ENCODE measurements at regions not wholly inside any gene's neighbourhood (a gene's known extent, or its start where the extent isn't known, plus 50 kb on each side); places are given as distances from the start of the nearest gene placed in this dataset.

DNA sequence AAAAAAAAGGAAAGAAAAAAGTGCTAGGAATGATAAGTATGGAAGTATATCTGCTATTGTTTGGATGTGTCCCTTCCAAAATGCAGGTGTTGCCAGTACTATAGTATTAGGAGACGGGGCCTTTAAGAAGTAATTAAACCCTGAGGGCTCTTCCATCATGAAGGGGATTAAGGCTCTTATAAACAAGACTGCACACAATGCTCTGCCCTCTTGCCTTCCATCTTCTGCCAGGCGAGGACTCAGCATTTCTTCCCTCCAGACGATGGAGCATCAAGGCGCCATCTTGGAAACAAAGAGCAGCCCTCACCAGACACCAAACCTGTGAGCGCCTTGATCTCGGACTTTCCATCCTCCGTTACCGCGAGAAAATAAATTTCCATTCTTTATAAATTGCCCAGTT lies 120.1 kb upstream of the GPM6A start:
- H3K9ac ChIP-seq (ENCODE audit: low read depth in 1 of 2, low read length in 2 of 2) = no peak overlapping the region
- H3K27me3 ChIP-seq (ENCODE audit: control insufficient read depth in 4 of 4, insufficient read depth in 4 of 4, low read length in 3 of 4) = peaks cover 0 to 3% (median 1%) of the 10 kb centered on the region in 4 donors
- 93% methylated on average over 9 of the region's 9 CpGs for WGBS
- H3K9me3 ChIP-seq (ENCODE audit: control insufficient read depth in 4 of 4, low read length in 3 of 4) = no peaks in the 10 kb centered on the region
- H3K4me1 ChIP-seq (ENCODE audit: control insufficient read depth in 4 of 4, insufficient read depth in 4 of 4, low read length in 3 of 4) = no peaks in the 10 kb centered on the region
- TF ChIP-seq HNF4G (IDR thresholded peaks at IDR 0.05) (no peak), JUND (IDR thresholded peaks at IDR 0.05) (no peak), SP1 (IDR thresholded peaks at IDR 0.05) (no peak), RXRA (IDR thresholded peaks at IDR 0.05) (no peak), YY1 (IDR thresholded peaks at IDR 0.05) (no peak)
- TF ChIP-seq, protein P1, sequence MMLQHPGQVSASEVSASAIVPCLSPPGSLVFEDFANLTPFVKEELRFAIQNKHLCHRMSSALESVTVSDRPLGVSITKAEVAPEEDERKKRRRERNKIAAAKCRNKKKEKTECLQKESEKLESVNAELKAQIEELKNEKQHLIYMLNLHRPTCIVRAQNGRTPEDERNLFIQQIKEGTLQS (IDR thresholded peaks at IDR 0.05) = no peak
- no peak overlapping the region for H3K4me3 ChIP-seq (ENCODE audit: low read depth in 1 of 3, low read length in 3 of 3)
- H3K36me3 ChIP-seq (ENCODE audit: control insufficient read depth in 4 of 4, insufficient read depth in 3 of 4, low read depth in 1 of 4, low read length in 3 of 4) = no peaks in the 10 kb centered on the region
- no peak for DNase-seq (ENCODE audit: low spot score)
- no peak overlapping the region for H3K27ac ChIP-seq (ENCODE audit: low read depth in 1 of 2, low read length in 2 of 2)

DNA sequence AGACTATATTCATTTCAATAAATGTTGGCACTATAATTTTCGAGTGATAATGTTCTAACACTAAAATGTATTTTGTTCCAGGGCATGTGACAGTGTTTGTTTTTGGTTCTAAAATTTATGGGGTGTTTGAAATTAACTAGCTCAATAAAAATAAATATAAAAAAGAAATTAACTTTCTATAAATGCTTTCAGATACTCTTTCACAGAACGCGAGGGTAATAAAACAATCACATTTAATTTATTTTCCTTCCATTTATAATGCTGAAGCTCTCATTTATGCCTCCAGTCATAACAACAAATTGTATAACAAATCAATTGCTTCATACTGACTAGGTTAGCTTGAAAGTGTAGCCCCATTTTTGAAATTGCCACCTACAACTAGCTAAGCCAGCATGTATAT lies 122.4 kb upstream of the GPM6A start:
- H3K9ac ChIP-seq (ENCODE audit: low read depth in 1 of 2, low read length in 2 of 2) = no peak overlapping the region
- 71% methylated on average over 3 of the region's 3 CpGs for WGBS
- DNase-seq (ENCODE audit: low spot score) = no peak
- no peak overlapping the region for H3K27ac ChIP-seq (ENCODE audit: low read depth in 1 of 2, low read length in 2 of 2)
- H3K36me3 ChIP-seq (ENCODE audit: control insufficient read depth in 4 of 4, insufficient read depth in 3 of 4, low read depth in 1 of 4, low read length in 3 of 4) = no peaks in the 10 kb centered on the region
- no peak overlapping the region for H3K4me3 ChIP-seq (ENCODE audit: low read depth in 1 of 3, low read length in 3 of 3)
- H3K27me3 ChIP-seq (ENCODE audit: control insufficient read depth in 4 of 4, insufficient read depth in 4 of 4, low read length in 3 of 4) = peaks cover 0 to 3% (median 0%) of the 10 kb centered on the region in 4 donors
- TF ChIP-seq RXRA (IDR thresholded peaks at IDR 0.05) (no peak), FOXA2 (IDR thresholded peaks at IDR 0.05) (no peak), GABPA (IDR thresholded peaks at IDR 0.05 in 1 of 2, conservative IDR thresholded peaks at IDR 0.05 in 1 of 2) (no peak), CTCF (IDR thresholded peaks at IDR 0.05; ENCODE audit: low read depth, low read length, missing input control) (no peak), FOXA1 (IDR thresholded peaks at IDR 0.05) (no peak), JUND (IDR thresholded peaks at IDR 0.05) (no peak), REST (IDR thresholded peaks at IDR 0.05) (no peak), HNF4G (IDR thresholded peaks at IDR 0.05) (no peak)
- TF ChIP-seq, protein P1 (IDR thresholded peaks at IDR 0.05) = no peak
- no peaks in the 10 kb centered on the region for H3K9me3 ChIP-seq (ENCODE audit: control insufficient read depth in 4 of 4, low read length in 3 of 4)
- H3K4me1 ChIP-seq (ENCODE audit: control insufficient read depth in 4 of 4, insufficient read depth in 4 of 4, low read length in 3 of 4) = no peaks in the 10 kb centered on the region

DNA sequence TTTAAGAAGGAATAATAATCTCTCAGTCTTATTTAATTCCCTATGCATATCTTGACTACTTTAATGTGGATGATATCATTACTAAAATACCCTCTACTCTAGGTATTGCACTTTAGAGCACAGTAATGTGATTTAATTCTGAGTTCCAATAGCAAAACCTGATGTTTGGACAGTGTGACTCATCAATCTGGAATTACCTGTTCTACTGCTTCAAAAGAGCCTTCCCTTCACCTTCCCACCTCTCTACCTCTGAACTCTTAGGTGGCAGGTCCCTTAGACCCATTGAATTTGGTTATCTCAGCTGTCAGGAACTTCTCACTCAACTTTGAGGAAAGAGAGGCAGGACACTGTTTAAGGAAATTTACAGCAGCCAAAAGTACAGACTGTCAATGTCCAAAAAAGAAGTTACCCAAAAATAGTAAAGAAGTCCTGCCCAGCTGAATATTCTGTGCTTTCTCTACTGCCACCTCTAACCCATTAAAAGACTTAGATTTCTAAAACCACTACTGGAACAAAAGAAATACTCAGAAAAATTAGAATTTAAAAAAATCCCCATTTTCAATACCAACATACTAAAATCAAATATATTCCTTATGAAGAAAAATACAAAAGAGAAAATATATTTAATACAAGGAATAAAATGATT lies 123.1 kb upstream of the GPM6A start:
- no peak for DNase-seq (ENCODE audit: low spot score)
- TF ChIP-seq CTCF (IDR thresholded peaks at IDR 0.05; ENCODE audit: low read depth, low read length, missing input control) (no peak), TAF1 (conservative IDR thresholded peaks at IDR 0.05) (no peak), EGR1 (IDR thresholded peaks at IDR 0.05; ENCODE audit: low read depth in 2 of 2) (no peak), NR2F2 (IDR thresholded peaks at IDR 0.05) (no peak), REST (IDR thresholded peaks at IDR 0.05) (no peak), FOXA2 (IDR thresholded peaks at IDR 0.05) (no peak), RXRA (IDR thresholded peaks at IDR 0.05) (no peak)
- TF ChIP-seq, protein P1 (IDR thresholded peaks at IDR 0.05) = no peak

More for the DNA sequence above, 123.1 kb upstream of the GPM6A start:
- peaks cover 0 to 3% (median 0%) of the 10 kb centered on the region in 4 donors for H3K27me3 ChIP-seq (ENCODE audit: control insufficient read depth in 4 of 4, insufficient read depth in 4 of 4, low read length in 3 of 4)
- H3K9ac ChIP-seq (ENCODE audit: low read depth in 1 of 2, low read length in 2 of 2) = no peak overlapping the region
- H3K9me3 ChIP-seq (ENCODE audit: control insufficient read depth in 4 of 4, low read length in 3 of 4) = no peaks in the 10 kb centered on the region
- H3K27ac ChIP-seq (ENCODE audit: low read depth in 1 of 2, low read length in 2 of 2) = no peak overlapping the region
- no peak overlapping the region for H3K4me3 ChIP-seq (ENCODE audit: low read depth in 1 of 3, low read length in 3 of 3)
- H3K36me3 ChIP-seq (ENCODE audit: control insufficient read depth in 4 of 4, insufficient read depth in 3 of 4, low read depth in 1 of 4, low read length in 3 of 4) = no peaks in the 10 kb centered on the region
- no peaks in the 10 kb centered on the region for H3K4me1 ChIP-seq (ENCODE audit: control insufficient read depth in 4 of 4, insufficient read depth in 4 of 4, low read length in 3 of 4)
